ENCODE measurements at regions not wholly inside any gene's neighbourhood (a gene's known extent, or its start where the extent isn't known, plus 50 kb on each side); places are given as distances from the start of the nearest gene placed in this dataset.

DNA sequence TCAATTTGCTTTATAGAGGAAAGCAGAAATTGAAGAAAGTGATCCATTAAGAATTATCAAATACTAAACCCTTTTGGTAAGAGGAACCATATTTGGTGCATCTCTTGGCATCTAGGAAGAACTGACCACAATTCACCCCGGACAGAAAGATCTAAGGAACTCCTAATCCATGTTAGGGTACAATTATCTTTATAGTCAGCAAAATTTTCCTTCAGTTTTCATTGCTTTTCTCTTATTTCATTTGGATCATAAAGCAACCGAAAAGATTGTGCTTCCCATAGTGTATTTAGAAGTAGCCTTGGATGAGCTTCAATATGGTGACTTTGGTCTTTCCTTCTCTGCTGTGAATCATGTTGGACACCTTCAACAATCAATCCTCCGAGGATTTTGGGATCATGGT lies 50.1 kb upstream of the IGFBP5 start:
- H3K27me3 ChIP-seq (ENCODE audit: insufficient read depth, low read depth, low read length) = no peaks in the 10 kb centered on the region
- no peak overlapping the region for H3K4me2 ChIP-seq (ENCODE audit: low read length)
- TF ChIP-seq POLR2AphosphoS5 (IDR thresholded peaks at IDR 0.05) (no peak), SMC3 (conservative IDR thresholded peaks at IDR 0.05; ENCODE audit: poor library complexity) (no peak), TAF1 (IDR thresholded peaks at IDR 0.05; ENCODE audit: low read depth) (no peak), EP300 (conservative IDR thresholded peaks at IDR 0.05; ENCODE audit: poor library complexity, severe bottlenecking) (no peak), EZH2 (IDR thresholded peaks at IDR 0.05; ENCODE audit: borderline replicate concordance, insufficient read depth, low read length, poor library complexity, severe bottlenecking) (no peak), MXI1 (conservative IDR thresholded peaks at IDR 0.05; ENCODE audit: poor library complexity, severe bottlenecking) (no peak), RAD21 (conservative IDR thresholded peaks at IDR 0.05) (no peak)
- TF ChIP-seq, protein P1, sequence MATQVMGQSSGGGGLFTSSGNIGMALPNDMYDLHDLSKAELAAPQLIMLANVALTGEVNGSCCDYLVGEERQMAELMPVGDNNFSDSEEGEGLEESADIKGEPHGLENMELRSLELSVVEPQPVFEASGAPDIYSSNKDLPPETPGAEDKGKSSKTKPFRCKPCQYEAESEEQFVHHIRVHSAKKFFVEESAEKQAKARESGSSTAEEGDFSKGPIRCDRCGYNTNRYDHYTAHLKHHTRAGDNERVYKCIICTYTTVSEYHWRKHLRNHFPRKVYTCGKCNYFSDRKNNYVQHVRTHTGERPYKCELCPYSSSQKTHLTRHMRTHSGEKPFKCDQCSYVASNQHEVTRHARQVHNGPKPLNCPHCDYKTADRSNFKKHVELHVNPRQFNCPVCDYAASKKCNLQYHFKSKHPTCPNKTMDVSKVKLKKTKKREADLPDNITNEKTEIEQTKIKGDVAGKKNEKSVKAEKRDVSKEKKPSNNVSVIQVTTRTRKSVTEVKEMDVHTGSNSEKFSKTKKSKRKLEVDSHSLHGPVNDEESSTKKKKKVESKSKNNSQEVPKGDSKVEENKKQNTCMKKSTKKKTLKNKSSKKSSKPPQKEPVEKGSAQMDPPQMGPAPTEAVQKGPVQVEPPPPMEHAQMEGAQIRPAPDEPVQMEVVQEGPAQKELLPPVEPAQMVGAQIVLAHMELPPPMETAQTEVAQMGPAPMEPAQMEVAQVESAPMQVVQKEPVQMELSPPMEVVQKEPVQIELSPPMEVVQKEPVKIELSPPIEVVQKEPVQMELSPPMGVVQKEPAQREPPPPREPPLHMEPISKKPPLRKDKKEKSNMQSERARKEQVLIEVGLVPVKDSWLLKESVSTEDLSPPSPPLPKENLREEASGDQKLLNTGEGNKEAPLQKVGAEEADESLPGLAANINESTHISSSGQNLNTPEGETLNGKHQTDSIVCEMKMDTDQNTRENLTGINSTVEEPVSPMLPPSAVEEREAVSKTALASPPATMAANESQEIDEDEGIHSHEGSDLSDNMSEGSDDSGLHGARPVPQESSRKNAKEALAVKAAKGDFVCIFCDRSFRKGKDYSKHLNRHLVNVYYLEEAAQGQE (IDR thresholded peaks at IDR 0.05; ENCODE audit: borderline replicate concordance) = no peak
- TF ChIP-seq, protein P2, sequence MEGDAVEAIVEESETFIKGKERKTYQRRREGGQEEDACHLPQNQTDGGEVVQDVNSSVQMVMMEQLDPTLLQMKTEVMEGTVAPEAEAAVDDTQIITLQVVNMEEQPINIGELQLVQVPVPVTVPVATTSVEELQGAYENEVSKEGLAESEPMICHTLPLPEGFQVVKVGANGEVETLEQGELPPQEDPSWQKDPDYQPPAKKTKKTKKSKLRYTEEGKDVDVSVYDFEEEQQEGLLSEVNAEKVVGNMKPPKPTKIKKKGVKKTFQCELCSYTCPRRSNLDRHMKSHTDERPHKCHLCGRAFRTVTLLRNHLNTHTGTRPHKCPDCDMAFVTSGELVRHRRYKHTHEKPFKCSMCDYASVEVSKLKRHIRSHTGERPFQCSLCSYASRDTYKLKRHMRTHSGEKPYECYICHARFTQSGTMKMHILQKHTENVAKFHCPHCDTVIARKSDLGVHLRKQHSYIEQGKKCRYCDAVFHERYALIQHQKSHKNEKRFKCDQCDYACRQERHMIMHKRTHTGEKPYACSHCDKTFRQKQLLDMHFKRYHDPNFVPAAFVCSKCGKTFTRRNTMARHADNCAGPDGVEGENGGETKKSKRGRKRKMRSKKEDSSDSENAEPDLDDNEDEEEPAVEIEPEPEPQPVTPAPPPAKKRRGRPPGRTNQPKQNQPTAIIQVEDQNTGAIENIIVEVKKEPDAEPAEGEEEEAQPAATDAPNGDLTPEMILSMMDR (IDR thresholded peaks at IDR 0.05; ENCODE audit: poor library complexity, severe bottlenecking) = no peak
- no peak overlapping the region for H3K27ac ChIP-seq (ENCODE audit: low read length)
- no peaks in the 10 kb centered on the region for H3K9me3 ChIP-seq (ENCODE audit: low read length)
- no peaks in the 10 kb centered on the region for H3K79me2 ChIP-seq (replicated peaks; ENCODE audit: insufficient read depth, low read length)
- no peaks in the 10 kb centered on the region for H4K20me1 ChIP-seq (ENCODE audit: insufficient read depth)
- H3K36me3 ChIP-seq (ENCODE audit: insufficient read depth, low read length) = no peaks in the 10 kb centered on the region
- no peaks in the 10 kb centered on the region for H3K9me2 ChIP-seq (ENCODE audit: insufficient read depth, low read length)
- H3F3A ChIP-seq (ENCODE audit: insufficient read depth, low read length, poor library complexity, severe bottlenecking) = no peaks in the 10 kb centered on the region
- no peak overlapping the region for H3K9ac ChIP-seq (ENCODE audit: low read length)
- no peak overlapping the region for H2AFZ ChIP-seq (ENCODE audit: low read depth, low read length)
- no peak overlapping the region for H3K4me3 ChIP-seq (ENCODE audit: low read length)

Small RNA genes in the stretch of these regions (small RNA-seq; reads per million reads assigned to genes)
- gene RNA5SP120 = 0 reads per million in 3 experiments

Measured in neural cell (in vitro differentiated cells).